GM19099 (cell line): ENCODE measurements at regions not wholly inside any gene's neighbourhood (a gene's known extent, or its start where the extent isn't known, plus 50 kb on each side); places are given as distances from the start of the nearest gene placed in this dataset.
A peak's percentile ranks its signal among the peaks of the same experiment; 100 is the strongest.

Source experiments
- POLR2A ChIP-seq: IDR thresholded peaks from 3 replicates; pipeline ENCODE4 v1.6.1; 2011; ENCODE audit warnings: low read depth; ENCODE audit not compliant: insufficient read length; ENCODE audit errors: extremely low read depth

DNA sequence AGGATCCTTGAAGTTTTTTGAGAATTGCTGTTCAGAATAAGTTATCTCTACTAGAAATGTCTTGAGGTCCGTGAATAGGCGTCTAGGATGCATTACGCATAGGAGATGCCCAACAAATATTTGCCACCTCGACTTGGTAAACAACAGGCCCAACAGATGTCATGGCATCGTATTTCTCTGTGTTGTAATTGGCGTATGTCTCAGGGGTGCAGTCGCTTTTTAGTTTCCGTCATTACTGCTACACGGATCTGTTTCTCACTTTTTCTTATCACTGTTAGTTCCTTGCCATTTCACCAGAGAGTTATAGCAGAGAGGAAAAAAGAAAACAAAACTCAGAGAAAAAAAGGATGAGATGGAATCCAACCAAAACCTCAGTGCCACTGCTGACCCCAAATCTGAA, 73.0 kb upstream of the SFMBT2 start:
- no peak for TF ChIP-seq POLR2A

DNA sequence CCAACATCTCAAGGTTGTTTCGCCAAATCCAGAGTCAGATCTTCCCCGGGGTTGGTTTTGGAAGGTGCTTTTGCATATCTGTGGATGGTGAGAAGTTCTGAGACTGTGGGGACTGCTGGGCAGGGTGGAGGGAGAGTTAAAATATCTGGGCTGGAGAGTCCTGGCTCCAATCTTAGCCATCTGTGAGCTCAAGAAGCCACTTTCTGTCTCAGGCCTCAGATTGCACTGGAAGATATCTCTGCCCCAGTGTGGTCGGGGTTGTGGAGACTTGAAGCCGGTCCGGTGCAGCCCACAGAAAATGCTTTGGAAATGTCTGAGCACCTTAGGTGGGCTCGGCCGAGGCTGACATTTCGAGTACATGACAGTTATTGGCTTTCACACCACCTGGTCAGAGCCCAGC, 72.2 kb upstream of the SFMBT2 start:
- TF ChIP-seq POLR2A, result no peak

DNA sequence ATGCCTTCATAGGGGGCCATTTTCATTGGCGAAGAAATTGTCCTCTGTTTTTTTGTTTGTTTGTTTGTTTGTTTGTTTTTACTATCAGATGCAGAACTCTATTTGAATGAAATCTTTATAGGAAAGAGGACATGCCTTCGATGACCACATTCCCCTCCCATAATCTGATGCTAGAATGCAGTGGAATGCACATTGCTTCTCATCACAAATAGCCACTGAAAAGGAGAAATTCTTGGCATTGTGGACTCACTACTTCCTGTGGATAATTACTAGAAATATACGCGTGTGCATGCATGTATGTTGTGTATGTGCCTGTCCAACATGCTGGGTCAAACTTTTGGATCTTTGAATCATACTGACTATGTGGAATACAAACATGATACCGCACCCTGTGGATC, 70.5 kb upstream of the SFMBT2 start:
- no peak for TF ChIP-seq POLR2A

DNA sequence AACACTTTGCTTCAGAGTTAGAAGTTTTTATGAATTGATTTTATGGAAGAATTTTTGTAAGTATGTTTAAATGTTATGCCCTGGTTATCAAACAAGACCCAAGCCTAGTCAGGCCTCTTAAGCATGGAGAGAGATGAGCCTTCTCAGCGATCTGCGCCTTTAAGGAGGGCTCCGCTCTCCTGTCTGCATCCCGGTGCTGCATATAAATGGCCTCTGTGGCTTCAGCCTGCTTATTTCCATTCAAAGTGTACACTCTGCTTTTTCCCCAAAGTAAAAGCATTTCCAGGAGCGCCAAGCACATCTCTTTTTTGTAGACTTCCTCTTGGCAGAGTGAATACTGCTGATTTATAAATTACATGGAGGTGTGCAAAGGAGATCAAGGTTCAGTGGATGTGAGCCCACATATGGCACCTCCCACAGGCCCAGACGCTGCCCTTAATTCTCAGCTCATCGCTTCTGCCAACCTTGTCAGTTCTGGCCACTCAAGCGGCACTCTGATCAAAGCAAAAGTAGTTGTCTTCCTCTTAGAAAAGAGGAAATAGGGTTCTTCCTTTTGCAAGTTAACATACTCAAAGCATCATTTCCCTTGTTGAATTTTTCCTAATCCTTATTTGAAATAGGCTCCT, 70.0 kb upstream of the SFMBT2 start:
- TF ChIP-seq POLR2A, result peak; percentile 40

DNA sequence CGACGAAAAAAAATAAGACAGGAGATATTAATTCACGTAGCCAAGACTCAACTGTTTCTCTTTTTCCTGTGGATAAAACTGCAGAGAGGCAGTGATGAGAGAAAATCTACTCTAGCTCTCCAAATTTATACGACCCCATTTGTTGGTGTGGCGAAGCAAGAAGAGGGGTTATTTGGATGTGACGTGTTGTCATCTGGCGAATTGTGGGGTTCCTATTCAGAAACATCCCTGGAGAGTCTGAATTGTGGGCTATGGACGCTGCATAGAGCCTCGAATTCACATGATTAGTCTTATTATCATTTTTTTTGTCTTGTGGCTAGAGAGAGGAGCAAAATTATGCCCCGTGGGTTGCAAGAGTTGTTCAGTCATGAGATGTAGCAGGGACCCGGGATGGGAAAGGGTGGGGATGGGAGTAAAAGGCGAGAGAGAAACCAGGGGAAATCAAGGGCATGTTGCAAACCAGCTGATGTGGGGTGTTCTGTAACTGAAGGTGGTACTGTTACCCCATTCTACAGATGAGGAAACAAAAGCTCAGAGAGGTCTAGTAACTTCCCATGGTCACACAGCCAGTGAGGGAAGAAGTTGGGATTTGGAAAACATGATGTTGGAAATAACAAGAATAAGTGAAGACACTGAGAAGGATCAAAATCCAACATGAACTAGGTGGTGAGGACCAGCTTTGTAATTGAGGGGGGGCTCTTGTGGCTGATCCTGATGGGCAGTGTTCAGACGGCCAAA, 69.2 kb upstream of the SFMBT2 start:
- no peak for TF ChIP-seq POLR2A

DNA sequence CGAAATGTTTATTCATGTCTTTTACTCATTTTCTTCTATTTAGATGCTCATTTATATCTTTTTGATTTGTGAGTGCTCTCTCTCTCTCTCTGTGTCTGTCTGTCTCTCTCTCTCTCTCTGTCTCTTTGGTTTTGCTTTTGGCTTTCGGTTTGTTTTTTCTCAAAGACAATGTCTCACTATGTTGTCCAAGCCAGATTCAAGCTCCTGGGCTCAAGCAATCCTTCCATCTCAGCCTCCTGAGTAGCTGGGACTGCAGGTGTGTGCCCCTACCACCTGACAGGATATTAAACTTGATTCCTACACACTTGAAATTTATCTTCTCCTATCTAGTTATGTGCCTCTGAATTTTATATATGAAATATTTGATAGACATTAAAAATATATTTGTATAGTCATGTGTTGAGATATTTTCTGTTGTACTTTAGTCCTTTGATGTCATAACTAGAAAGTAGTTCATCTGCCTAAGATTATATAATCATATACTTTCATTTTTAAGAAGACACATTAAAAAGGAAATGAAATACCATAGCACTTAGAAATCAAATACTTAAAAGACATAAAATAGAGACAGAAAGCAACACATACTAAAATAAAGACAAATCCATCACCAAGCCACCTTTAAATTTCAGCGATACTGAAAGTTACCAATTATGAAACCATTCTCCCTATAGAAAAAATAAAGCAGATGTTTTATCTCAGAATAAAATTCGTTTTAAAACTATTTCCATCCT, 68.1 kb upstream of the SFMBT2 start:
- TF ChIP-seq POLR2A, result no peak

DNA sequence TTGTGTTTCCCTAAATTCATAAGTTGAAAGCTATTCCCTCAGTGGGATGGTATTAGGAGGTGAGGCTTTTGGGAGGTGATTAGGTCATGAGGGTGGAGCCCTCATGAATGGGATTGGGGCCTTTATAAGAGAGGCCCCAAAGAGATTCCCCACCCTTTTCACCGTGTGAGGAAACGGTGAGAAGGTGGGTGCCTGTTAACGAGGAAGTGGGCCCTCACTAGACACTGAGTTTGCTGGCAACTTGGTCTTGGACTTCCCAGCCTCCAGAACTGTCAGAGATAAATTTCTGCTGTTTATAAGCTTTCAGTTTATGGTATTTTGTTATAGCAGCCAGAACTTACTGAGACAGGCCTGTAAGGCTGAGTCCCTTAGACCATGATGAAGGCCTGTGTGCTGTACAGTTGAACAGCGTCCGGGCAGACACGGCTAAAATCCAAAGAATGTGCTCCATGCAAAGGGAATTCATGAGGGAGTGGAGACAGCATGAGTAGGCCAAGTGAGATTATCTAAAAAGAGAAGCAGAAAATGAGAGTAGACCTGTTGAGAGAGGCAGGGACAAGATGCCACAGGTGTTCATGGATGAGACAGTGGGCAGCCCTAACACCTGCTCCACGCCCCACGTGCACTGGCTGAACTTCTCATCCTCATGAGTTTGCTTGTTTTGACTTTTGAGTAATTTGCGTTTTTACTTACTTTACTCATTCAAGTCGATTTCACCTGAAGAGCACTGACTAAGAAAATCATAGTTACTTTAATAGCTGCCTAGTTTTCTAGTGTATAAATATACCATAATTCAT, 66.9 kb upstream of the SFMBT2 start:
- no peak for TF ChIP-seq POLR2A

DNA sequence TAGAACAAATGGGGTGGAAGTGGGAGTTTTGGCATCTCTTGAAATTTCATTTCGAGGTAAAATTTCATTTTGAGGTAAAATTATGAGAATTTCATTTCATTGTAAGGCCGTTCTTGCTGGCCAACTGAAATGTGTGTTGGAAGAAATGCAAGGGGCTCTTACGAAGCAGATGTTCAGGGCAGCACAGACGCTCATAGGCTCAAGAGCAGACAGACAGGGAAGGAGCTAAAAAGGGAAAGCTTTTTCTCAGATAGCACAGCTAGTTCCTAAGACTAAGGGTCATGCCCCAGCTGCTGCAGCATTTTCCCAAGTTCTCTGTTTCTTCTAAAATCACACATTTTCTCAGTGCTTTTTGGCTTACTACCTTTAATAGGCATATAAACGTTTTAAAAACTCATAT, 65.1 kb upstream of the SFMBT2 start:
- TF ChIP-seq POLR2A, result no peak

DNA sequence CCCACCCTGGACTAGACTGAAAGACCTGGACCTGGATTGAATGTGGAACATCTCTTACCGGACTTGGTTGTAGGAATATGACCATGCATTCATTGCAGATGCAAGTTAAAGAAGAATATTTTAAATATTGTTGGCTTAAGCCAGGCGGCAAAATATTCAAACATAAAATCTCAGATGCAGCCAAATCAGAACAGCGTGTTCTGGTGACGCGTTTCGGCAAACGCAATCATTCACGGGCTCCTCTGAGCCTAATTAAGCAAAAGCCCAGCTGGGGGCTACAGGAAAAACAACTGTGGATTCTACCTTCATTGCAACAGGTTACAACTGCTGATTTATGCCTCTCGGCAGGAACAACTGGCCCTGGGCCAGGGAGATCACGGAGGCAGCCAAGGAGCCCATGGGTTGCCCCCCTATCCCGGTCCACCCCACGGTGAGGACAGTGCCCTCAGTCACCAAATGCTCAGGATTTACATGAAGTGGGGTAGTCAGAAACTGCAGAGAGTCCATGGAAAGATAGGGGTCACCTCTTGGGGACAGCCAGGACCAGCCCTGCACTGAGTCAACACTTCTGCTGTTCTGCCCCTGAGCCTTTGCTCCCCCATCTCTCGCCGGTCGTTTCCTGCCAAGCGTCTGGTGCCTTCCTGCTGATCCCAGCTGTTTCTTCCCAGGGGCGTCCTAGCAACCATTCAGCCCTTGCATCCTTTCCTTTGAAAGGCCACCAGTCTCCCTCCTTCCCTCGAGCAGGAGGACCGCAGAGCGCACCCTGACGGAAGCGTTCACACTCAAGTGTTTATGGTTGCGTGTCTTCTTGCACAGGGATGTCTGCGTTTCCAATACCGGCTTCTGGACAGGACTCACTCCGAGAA, 64.4 kb upstream of the SFMBT2 start:
- no peak for TF ChIP-seq POLR2A

DNA sequence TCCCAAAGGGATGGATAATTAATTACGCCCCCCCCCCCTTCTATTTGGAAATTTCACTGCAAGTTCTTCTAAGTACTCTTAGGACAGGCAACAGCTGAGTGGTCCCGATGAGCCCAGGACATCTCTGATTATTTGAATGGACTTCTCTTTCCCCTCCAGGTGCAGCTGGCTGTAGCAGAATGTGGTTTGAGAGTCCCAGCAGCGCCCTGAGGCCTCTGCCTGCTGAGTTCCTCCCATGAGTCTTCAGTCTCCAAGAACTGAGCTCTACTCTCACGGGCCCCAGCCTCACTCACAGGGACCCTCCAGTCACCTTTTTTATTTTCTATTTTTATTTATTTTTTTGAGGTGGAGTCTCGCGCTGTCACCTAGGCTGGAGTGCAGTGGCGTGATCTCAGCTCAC, 63.6 kb upstream of the SFMBT2 start:
- TF ChIP-seq POLR2A, result no peak

DNA sequence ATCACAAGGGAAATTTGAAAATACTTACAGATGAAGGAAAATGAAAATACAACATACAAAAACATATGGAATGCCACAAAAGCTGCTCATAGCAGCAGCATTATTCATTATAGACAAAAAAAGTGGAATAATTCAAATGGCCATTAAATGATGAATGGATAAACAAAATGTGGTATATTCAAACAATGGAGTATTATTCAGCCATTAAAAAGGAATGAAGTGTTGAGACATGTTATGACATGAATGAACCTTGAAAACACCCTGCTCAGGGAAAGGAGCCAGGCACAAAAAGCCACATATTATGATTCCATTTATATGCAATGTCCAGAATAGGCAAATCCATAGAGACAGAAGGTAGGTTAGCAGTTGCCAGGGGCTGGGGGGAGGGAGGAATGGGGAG, 62.6 kb upstream of the SFMBT2 start:
- no peak for TF ChIP-seq POLR2A

DNA sequence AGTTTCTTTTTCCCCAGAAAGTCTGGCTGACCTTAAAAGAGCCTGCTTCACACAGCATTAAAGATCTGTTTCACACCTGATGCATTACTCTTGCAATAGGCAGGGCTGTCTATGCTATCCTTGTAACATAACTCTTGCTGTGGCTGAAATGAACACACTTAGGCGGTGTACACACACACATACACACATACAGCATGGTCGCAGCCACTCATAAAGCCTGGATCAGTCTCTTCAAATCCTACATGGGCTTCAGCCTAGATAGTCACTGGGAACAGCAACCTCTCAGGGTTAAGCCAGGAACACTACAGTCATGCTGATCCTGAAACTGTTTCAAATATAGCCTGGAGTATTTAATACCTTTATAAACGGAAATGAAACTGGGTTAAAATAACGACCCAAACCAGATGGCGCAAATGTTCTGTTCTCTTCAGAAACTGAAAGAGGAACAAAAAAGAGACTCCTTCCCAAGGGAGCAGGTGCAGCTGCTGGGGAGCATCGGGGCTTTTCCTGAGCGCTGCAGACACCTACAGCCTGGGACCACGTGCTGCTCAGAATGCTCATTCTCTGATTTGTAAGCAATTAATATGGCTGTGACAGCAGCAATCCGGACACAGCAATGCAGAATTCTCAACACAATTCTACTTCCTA, 61.0 kb upstream of the SFMBT2 start:
- TF ChIP-seq POLR2A, result peak; percentile 57

DNA sequence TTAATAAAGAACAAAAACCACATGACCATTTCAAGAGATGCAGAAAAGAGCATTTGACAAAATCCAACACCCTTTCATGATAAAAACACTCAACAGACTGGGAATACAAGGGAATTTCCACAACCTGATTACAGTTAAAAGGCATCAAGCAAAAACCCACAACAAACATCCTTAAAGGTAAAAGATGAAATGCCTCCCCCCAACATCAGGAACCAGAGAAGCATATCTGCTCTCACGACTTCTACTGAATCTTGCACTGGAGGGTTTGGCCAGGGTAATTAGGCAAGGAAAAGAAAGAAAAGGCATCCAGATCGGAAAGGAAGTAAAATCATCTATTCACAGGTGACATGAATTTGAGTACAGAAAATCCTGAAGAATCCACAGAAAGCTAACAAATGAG, 59.5 kb upstream of the SFMBT2 start:
- no peak for TF ChIP-seq POLR2A
